Osteocyte (in vitro differentiated cells): ENCODE measurements at regions not wholly inside any gene's neighbourhood (a gene's known extent, or its start where the extent isn't known, plus 50 kb on each side); places are given as distances from the start of the nearest gene placed in this dataset.

ENCODE experiments used
- DNase-seq: peaks from one replicate; pipeline ENCODE4 v3.0.0; 2021; ENCODE audit warnings: mixed read lengths; ENCODE audit not compliant: unreplicated experiment; ENCODE audit errors: extremely low spot score
- H3K27ac Mint-ChIP-seq: one replicate; pipeline ENCODE4 v1.8.0; 2021; ENCODE audit warnings: mild to moderate bottlenecking, mixed read lengths; ENCODE audit not compliant: unreplicated experiment
- H3K27me3 Mint-ChIP-seq: one replicate; pipeline ENCODE4 v1.8.0; 2021; ENCODE audit warnings: mixed read lengths; ENCODE audit not compliant: unreplicated experiment
- H3K36me3 Mint-ChIP-seq: one replicate; pipeline ENCODE4 v1.8.0; 2021; ENCODE audit warnings: mixed read lengths; ENCODE audit not compliant: unreplicated experiment
- H3K4me1 Mint-ChIP-seq: one replicate; pipeline ENCODE4 v1.8.0; 2021; ENCODE audit warnings: mixed read lengths; ENCODE audit not compliant: unreplicated experiment
- H3K4me3 Mint-ChIP-seq: one replicate; pipeline ENCODE4 v1.8.0; 2021; ENCODE audit warnings: mild to moderate bottlenecking, moderate library complexity, mixed read lengths; ENCODE audit not compliant: unreplicated experiment
- H3K9me3 Mint-ChIP-seq: one replicate; pipeline ENCODE4 v1.8.0; 2021; ENCODE audit warnings: mixed read lengths; ENCODE audit not compliant: unreplicated experiment
- CTCF ChIP-seq: fragments of 200-600 bp; sonication (generic); IDR thresholded peaks from 2 replicates; pipeline ENCODE4 v1.5.0; 2021; ENCODE audit warnings: antibody characterized with exemption, mild to moderate bottlenecking, moderate library complexity

GRCh38 chr18:40056079-40056692 lies 1898.8 kb upstream of the PIK3C3 start:
- Mint-ChIP-seq H3K27ac (no peak overlapping the region), H3K4me1 (no peaks in the 10 kb centered on the region), H3K36me3 (no peaks in the 10 kb centered on the region), H3K9me3 (no peaks in the 10 kb centered on the region), H3K4me3 (no peak overlapping the region), H3K27me3 (peaks cover under 1% of the 10 kb centered on the region)
- no peak for DNase-seq
- no peak for TF ChIP-seq CTCF

DNA sequence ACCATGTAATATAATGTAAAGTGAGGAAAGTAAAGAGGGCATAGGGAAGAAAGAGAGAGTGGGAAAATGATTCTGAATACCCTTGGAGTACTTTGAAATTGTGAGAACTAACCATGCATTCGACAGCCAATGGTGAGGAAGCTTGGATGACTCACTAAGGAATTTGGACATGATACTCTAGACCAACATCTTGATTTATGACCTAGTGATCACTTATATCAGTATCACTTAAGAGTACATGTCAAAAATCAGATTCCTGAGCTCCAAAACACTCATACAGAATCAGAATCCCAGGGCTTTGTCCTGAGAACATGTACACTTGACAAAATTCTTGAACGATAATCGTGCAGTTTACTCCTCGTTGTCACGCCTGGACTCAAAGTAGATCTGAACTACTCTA lies 1899.8 kb upstream of the PIK3C3 start:
- Mint-ChIP-seq H3K27me3 (peaks cover 4% of the 10 kb centered on the region), H3K4me1 (no peaks in the 10 kb centered on the region), H3K27ac (no peak overlapping the region), H3K9me3 (no peaks in the 10 kb centered on the region), H3K4me3 (no peak overlapping the region), H3K36me3 (no peaks in the 10 kb centered on the region)
- DNase-seq: no peak
- no peak for TF ChIP-seq CTCF

DNA sequence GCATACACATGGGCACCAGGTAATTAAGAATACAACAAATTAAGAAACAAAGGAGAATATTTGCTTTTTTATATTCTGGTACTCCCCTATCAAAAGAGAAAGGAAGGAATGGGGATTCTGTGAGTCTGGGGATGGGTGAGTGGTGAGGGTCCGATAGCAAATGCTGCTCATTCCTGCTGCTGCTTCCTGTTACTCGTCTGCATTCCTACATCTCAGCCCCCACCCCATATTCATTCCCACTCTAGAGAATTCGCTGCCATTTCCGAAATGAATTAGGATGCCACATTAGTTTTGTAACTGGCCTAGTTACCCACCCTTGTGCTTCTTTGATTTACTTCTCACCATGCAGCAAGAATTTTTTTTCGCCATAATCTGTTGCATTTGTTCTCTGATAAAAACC lies 1905.3 kb upstream of the PIK3C3 start:
- no peak overlapping the region for H3K4me3 Mint-ChIP-seq
- TF ChIP-seq CTCF: no peak
- DNase-seq: no peak
- H3K27me3 Mint-ChIP-seq: peaks cover 6% of the 10 kb centered on the region
- H3K9me3 Mint-ChIP-seq: no peaks in the 10 kb centered on the region
- H3K4me1 Mint-ChIP-seq: no peaks in the 10 kb centered on the region
- no peaks in the 10 kb centered on the region for H3K36me3 Mint-ChIP-seq
- no peak overlapping the region for H3K27ac Mint-ChIP-seq

GRCh38 chr18:40048886-40049650 lies 1906.0 kb upstream of the PIK3C3 start:
- TF ChIP-seq CTCF: no peak
- Mint-ChIP-seq H3K9me3 (no peaks in the 10 kb centered on the region), H3K4me3 (no peak overlapping the region), H3K27ac (no peak overlapping the region), H3K27me3 (peaks cover 6% of the 10 kb centered on the region), H3K36me3 (no peaks in the 10 kb centered on the region), H3K4me1 (no peaks in the 10 kb centered on the region)
- DNase-seq: no peak

- H3K9me3 Mint-ChIP-seq: no peaks in the 10 kb centered on the region
- H3K27ac Mint-ChIP-seq: no peak overlapping the region
- no peak for TF ChIP-seq CTCF
- H3K27me3 Mint-ChIP-seq: peaks cover 10% of the 10 kb centered on the region
- no peak overlapping the region for H3K4me3 Mint-ChIP-seq
- H3K36me3 Mint-ChIP-seq: no peaks in the 10 kb centered on the region
- DNase-seq: no peak
- H3K4me1 Mint-ChIP-seq: no peaks in the 10 kb centered on the region
Measured at GRCh38 chr18:40048253-40048652, 1906.8 kb upstream of the PIK3C3 start.
